ENCODE measurements at regions not wholly inside any gene's neighbourhood (a gene's known extent, or its start where the extent isn't known, plus 50 kb on each side); places are given as distances from the start of the nearest gene placed in this dataset.

GRCh38 chr4:3642056-3642630 lies 109.9 kb upstream of the LRPAP1 start:
- Histone ChIP-seq H3K4me1 (no peaks in the 10 kb centered on the region), H3K27ac (no peak overlapping the region), H3K27me3 (no peaks in the 10 kb centered on the region), H3K4me3 (no peak overlapping the region), H3K36me3 (no peaks in the 10 kb centered on the region), H3K9me3 (peaks cover 0 to 3% of the 10 kb centered on the region in 2 donors)
- no peak for DNase-seq (ENCODE audit: low spot score)
- TF ChIP-seq, protein P1, sequence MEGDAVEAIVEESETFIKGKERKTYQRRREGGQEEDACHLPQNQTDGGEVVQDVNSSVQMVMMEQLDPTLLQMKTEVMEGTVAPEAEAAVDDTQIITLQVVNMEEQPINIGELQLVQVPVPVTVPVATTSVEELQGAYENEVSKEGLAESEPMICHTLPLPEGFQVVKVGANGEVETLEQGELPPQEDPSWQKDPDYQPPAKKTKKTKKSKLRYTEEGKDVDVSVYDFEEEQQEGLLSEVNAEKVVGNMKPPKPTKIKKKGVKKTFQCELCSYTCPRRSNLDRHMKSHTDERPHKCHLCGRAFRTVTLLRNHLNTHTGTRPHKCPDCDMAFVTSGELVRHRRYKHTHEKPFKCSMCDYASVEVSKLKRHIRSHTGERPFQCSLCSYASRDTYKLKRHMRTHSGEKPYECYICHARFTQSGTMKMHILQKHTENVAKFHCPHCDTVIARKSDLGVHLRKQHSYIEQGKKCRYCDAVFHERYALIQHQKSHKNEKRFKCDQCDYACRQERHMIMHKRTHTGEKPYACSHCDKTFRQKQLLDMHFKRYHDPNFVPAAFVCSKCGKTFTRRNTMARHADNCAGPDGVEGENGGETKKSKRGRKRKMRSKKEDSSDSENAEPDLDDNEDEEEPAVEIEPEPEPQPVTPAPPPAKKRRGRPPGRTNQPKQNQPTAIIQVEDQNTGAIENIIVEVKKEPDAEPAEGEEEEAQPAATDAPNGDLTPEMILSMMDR (IDR thresholded peaks at IDR 0.05), result no peak

- DNase-seq (ENCODE audit: low spot score), result no peak
- no peaks in the 10 kb centered on the region for H3K27me3 ChIP-seq
- H3K4me1 ChIP-seq, result no peaks in the 10 kb centered on the region
Measured at GRCh38 chr4:3641501-3641900, 109.3 kb upstream of the LRPAP1 start.

GRCh38 chr4:3640587-3640962 lies 108.4 kb upstream of the LRPAP1 start:
- DNase-seq (ENCODE audit: low spot score), result no peak
- TF ChIP-seq, protein P1 (IDR thresholded peaks at IDR 0.05), result no peak
- Histone ChIP-seq H3K36me3 (no peaks in the 10 kb centered on the region), H3K27me3 (no peaks in the 10 kb centered on the region), H3K27ac (no peak overlapping the region), H3K4me3 (no peak overlapping the region), H3K9me3 (peaks cover 0 to 3% of the 10 kb centered on the region in 2 donors), H3K4me1 (no peaks in the 10 kb centered on the region)

More at GRCh38 chr4:3641501-3641900, 109.3 kb upstream of the LRPAP1 start:
- Histone ChIP-seq H3K36me3 (no peaks in the 10 kb centered on the region), H3K27ac (no peak overlapping the region), H3K9me3 (peaks cover 0 to 3% of the 10 kb centered on the region in 2 donors), H3K4me3 (no peak overlapping the region)
- TF ChIP-seq, protein P1 (IDR thresholded peaks at IDR 0.05), result no peak

DNA sequence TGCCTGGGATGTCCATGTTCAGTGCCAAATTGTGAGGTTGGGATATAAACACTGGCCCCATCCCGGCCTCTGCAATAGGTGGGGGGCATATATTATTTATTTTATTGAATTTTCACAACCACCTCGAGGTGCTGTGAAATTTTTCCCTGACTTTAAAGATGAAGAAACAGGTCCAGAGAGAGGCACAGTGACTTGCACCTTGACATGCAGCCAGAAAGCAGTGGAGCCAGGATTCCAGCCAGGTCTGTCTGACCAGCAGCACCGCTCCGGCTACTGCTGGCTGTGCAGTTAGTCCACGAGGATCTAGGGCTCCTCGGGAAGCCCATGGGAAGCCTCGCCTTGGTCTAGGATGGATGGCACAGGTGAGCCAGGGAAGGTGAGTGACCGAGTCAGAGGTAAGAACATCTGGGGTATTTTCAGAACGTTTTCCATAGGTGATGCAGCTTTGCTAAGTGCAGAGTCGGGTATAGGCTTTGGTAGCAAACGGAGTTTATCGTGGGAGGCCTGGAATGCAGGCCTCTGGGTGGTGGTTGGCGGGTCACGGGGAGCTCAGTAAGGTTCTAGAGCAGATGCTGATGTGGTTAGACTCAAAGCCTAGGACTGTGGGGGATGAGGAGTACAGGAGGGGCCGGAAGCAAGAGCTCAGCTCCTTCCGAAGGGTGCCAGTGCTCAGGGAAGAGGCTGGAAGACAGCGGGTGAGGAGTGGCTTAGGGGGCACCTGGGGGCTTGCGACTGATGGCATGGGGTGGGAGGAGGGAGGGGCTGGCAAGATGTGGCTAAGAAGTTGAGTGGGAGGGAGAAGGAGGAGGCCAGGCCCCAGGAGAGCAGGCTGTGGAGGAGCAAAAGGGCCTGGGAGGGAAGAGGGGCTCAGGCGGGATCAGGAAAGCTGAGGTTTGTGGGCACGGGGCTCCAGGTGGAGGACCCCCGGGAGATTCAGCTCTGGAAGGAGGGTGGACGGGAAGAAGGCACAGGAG lies 107.7 kb upstream of the LRPAP1 start:
- H3K4me3 ChIP-seq, result no peak overlapping the region
- H3K36me3 ChIP-seq, result no peaks in the 10 kb centered on the region
- no peaks in the 10 kb centered on the region for H3K27me3 ChIP-seq
- H3K9me3 ChIP-seq, result peaks cover 0 to 3% of the 10 kb centered on the region in 2 donors
- no peak for DNase-seq (ENCODE audit: low spot score)
- TF ChIP-seq, protein P1 (IDR thresholded peaks at IDR 0.05), result no peak
- H3K4me1 ChIP-seq, result no peaks in the 10 kb centered on the region
- no peak overlapping the region for H3K27ac ChIP-seq

DNA sequence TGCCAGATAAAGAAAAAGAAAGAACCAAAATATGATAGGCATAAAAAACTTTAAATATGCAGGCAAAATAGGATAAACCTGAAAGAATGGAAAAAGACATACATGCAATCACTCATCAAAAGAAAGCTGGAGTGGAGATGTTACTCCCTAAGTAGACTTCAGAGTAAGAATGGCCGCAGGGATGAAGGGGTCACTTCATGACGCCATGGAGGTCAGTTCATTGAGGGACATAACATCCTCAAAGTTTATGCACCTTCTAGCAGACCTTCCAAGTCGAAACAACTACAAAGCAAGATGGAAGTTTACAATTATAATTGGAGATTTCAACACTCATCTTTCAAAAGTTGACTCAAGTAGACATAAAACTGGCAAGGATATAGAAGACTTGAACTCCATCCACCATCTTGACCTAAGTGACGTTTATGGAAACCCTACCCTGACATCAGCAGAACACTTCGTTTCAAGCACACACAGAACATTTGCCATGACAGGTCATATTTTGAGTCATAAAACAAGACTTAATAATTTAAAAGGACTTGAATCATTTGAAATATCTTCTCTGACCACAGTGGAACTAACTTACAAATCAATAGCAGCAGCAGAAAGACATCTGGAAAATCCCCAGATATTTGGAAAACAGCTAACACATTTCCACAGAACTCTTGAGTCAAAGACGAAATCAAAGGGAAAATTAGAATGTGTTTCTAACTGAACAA lies 106.0 kb upstream of the LRPAP1 start:
- DNase-seq (ENCODE audit: low spot score), result no peak
- TF ChIP-seq, protein P1 (IDR thresholded peaks at IDR 0.05), result no peak
- Histone ChIP-seq H3K27ac (no peak overlapping the region), H3K4me3 (no peak overlapping the region), H3K4me1 (no peaks in the 10 kb centered on the region), H3K36me3 (no peaks in the 10 kb centered on the region), H3K9me3 (peaks cover 0 to 3% of the 10 kb centered on the region in 2 donors), H3K27me3 (no peaks in the 10 kb centered on the region)
